GM12875 (cell line): ENCODE measurements at regions not wholly inside any gene's neighbourhood (a gene's known extent, or its start where the extent isn't known, plus 50 kb on each side); places are given as distances from the start of the nearest gene placed in this dataset.

Experiments used
- H3K4me3 ChIP-seq: one replicate; pipeline ENCODE4 v1.5.1; 2011; ENCODE audit warnings: low read depth, low read length, control low read depth
- TF ChIP-seq, protein P1 (sequence below): IDR thresholded peaks from 2 replicates; pipeline ENCODE4 v1.5.1; 2011; ENCODE audit warnings: low read depth, mild to moderate bottlenecking, control low read depth, inconsistent platforms, low read length, moderate library complexity, borderline replicate concordance; ENCODE audit not compliant: insufficient read depth

DNA sequence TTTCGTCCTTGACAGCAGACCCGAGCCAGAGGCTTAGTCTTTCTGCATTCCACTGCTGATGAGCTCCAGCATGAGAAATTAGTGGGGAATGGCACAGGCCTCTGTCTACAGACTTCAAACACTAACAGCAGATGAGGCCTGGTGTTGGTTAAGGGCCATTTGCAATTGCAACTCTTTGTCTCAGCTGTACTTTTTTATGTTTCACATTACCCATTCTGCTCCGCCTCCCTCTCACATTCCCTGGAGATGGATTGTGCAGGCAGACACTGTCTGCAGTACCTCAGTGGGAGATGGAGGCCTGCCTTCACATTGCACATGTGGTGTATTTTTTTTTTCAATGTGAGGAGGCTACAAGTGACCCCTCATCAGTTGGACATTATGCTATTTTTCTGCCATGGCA, 370.2 kb downstream of the DUSP10 start:
- no peak overlapping the region for H3K4me3 ChIP-seq
- TF ChIP-seq, protein P1, sequence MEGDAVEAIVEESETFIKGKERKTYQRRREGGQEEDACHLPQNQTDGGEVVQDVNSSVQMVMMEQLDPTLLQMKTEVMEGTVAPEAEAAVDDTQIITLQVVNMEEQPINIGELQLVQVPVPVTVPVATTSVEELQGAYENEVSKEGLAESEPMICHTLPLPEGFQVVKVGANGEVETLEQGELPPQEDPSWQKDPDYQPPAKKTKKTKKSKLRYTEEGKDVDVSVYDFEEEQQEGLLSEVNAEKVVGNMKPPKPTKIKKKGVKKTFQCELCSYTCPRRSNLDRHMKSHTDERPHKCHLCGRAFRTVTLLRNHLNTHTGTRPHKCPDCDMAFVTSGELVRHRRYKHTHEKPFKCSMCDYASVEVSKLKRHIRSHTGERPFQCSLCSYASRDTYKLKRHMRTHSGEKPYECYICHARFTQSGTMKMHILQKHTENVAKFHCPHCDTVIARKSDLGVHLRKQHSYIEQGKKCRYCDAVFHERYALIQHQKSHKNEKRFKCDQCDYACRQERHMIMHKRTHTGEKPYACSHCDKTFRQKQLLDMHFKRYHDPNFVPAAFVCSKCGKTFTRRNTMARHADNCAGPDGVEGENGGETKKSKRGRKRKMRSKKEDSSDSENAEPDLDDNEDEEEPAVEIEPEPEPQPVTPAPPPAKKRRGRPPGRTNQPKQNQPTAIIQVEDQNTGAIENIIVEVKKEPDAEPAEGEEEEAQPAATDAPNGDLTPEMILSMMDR, result no peak

DNA sequence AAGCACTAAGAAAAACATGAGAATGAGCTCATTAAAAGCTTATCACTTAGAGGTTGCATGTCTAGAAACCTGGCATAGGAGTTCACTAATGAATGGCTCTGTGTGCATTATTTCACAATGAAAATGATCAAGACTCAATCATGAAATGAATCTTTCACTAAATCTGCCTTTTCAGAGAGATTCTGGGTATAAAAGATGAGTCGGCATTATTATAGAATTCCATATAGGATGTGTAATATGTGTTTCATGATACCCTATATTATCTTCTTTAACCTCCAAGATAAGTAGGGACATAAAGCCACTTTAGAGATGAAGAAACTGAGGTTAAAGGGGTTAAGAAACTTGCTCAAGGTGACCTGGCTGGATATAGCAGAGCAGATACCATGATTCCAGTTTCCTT, 368.1 kb downstream of the DUSP10 start:
- TF ChIP-seq, protein P1, result no peak

DNA sequence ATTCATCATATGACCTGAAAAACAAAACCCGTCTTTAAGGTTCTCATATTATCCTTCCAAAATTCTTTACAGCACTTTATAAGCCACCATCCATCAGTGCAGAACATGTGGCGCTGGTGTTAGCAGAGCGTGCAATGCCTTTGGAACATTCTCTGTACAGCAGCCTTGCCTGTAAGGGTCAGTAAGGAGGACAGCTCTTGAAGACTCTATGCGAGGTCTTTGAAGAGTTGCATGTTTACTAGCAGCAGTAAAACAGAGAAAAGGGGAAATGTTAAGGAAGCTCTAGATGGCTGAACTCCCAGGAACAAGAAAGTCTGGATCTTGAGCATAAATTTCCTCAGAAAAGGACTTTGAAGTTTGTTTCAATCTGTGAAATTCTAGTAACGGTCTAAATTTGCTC, 365.6 kb downstream of the DUSP10 start:
- TF ChIP-seq, protein P1, result no peak

More for the DNA sequence above, 368.1 kb downstream of the DUSP10 start:
- H3K4me3 ChIP-seq, result no peak overlapping the region

DNA sequence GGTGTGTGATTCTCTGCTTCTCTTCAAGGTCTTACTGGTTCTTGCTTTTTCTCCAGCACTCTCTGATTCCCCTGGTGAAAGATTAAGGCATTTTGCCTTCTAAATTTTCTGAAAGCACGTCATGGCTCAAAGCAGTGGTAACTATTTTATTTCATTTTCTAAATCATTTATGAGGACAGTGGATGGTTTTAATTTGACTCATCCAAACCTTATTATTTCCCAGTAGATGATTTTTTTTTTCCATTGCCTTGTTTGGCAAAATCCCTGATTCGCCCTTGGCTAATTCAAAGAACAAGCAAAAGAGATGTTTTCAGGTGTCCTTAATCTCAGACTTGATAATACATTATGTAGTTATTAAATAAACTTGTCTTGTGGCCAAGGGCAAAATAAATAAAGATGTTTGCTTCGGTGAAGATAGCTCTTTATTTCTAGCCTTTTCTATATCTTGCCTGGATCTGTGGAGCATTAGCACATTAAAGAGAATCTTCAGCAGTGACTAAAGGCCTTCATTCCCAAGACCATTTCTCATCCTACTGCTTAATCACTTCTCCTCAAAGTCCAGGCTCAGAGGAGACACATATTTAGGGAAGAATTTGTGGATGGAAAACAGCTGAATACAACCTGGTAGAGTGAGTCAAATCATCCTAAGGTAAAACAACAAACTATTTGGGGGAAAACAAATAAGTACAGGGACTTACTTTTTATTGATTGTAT, 359.8 kb downstream of the DUSP10 start:
- no peak overlapping the region for H3K4me3 ChIP-seq
- TF ChIP-seq, protein P1, result no peak

More for the DNA sequence above, 365.6 kb downstream of the DUSP10 start:
- no peak overlapping the region for H3K4me3 ChIP-seq

DNA sequence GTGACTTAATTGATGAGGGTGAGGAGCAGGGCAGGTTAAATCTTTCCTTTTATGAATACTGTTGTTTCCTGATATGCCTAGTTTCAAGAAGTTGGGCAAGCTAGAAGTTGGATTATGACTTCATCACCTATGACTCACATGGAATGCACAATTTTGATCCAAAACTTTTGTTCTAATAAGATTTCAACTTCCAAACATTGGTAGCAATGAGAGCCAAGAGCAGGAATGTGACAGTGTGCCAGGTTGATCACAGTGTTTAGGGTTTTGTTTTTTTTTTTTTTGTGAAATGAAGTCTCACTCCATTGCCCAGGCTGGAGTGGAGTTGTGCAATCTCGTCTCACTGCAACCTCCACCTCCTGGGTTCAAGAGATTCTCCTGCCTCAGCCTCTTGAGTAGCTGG, 349.4 kb downstream of the DUSP10 start:
- TF ChIP-seq, protein P1, result no peak
- H3K4me3 ChIP-seq, result no peak overlapping the region

DNA sequence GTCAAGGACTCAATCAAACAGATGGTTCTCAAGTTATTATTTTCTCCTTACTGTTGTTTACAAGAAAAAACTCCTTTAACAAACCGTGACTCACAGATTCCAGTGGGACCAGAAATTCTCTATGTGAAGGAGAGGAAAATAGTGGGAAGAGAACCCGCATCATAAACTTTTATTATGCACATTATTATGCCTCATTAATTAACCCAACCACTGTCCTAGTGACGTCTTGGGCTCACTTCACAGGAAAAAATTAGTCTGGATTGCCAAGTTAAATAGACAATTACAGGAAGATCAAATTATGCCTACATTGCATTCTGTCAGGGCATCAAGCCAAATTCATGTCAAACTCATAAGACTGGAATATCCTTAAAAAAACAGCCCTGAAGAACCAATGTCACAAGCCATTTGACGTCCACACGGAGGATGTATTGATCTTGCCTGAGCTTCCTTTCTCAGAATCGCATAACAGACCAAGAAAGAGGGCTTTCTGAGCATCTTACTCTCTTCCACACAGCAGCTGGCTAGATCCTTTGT, 347.8 kb downstream of the DUSP10 start:
- TF ChIP-seq, protein P1, result no peak
- no peak overlapping the region for H3K4me3 ChIP-seq

DNA sequence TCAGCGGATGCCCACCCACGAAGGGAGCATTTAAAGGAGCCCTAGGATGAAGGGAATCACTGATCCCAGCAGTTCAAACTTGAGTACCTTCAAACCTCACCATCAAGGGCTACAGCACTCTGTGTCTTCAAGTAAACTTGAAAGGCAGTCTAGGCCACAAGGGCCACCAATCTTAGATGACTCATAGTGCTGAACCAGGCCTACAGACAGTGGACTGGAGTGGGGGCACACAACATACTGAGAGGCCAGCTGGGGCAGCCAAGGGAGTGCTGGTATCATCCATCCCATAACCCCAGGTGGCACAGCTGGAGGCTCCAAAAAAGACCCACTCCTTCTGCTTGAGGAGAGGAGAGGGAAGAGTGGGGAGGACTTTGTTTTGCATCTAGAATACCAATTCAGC, 345.4 kb downstream of the DUSP10 start:
- no peak overlapping the region for H3K4me3 ChIP-seq
- TF ChIP-seq, protein P1, result no peak
